ENCODE measurements at regions not wholly inside any gene's neighbourhood (a gene's known extent, or its start where the extent isn't known, plus 50 kb on each side); places are given as distances from the start of the nearest gene placed in this dataset.

GRCh38 chrX:124238268-124238667 is 94.2 kb upstream of the TEX13D start:
- TF ChIP-seq CTCF (IDR thresholded peaks at IDR 0.05; ENCODE audit: low read depth, low read length): no peak
- TF ChIP-seq MAX (IDR thresholded peaks at IDR 0.05; ENCODE audit: low read depth, low read length): no peak
